ACHN (cell line): ENCODE measurements at regions not wholly inside any gene's neighbourhood (a gene's known extent, or its start where the extent isn't known, plus 50 kb on each side); places are given as distances from the start of the nearest gene placed in this dataset.

Source experiments
- DNase-seq: peaks from one replicate; pipeline ENCODE4 v3.0.0-alpha.2; 2015
- in situ Hi-C: cut with HindIII; loops from 2 replicates; pipeline ENCODE4 v1.10.0; 2017; ENCODE audit warnings: low sequenced_read_pairs, low pct_ligation_motif_present, low pct_unique_long_range_greater_than_20kb

DNA sequence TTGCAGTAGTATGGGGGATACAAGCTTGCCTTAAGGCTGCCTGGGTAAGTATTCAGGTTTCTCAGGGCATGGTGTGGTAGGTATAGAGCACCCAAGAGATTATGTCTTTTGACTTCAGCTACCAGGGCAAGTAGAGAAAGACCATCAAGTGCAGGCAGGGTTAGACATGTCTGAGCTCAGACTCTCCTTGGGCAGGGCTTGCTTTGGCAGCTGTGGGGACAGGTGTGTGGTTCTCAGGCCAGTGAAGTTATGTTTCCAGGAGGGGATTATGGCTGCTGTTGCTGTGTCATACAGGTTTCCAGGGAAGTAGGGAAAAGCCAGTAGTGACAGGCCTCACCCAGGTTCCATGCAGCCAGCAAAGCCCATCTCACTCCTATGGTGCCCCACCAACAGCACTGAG is 1040.4 kb downstream of the FLRT2 start:
- no peak for DNase-seq
- in situ Hi-C loops: no loop called here

- no peak for DNase-seq
- in situ Hi-C loops: no loop called here
These were observed 1013.6 kb downstream of the FLRT2 start for GRCh38 chr14:86543521-86543920.

DNA sequence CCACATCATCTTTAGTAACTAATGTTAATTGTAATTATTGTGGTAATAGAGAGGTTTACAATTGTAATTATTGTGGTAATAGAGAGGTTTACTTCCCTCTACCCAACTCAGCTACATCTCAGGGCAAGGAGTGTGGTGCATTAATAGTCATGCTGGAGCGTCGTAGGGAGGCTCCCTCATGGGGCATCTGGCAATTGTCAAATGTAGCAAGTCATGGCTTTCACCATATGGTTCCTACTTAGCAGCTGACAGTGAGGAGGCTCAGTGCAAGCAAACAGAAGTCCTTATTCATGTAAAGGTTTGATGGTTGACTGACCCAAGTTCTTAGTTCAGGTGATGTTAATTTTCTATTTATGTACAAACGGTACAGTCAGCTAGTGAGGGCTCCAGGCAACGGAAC is 1012.0 kb downstream of the FLRT2 start:
- DNase-seq: no peak
- in situ Hi-C loops: no loop called here

- in situ Hi-C loops: no loop called here
- DNase-seq: no peak
These were observed 1010.8 kb downstream of the FLRT2 start for GRCh38 chr14:86540636-86541247.

DNA sequence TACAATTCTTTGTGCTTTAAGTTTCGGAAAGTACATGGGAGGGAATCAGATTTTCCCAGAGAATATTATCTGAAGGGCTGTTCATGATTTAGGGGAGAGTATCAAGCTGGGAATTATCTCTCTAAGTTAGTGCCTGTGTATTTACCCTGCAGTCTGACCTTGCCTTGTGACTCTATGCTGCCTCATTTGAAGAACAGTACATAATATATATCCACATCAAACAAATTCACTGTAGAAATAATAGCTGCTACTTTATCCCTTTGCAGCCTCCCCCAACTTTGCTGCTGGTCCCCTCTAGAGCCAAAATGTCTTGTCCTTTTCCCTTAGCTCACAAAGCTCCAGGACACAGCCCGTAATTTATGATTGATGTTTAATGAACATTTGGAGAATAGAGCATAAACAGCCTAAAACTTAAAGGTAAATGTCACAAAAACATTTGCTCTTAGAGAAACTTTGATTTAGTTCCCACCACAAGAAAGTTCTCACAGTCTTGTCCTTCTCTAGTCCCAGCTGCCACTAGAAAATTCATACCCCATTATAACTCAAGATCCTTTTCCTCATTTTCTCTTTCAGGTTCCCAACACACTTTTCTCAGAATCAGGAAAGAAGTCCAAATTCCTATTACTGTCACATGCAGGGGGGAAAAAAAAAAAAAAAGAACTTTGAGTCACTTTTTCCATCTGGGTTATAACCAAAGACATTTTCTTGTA is 1009.6 kb downstream of the FLRT2 start:
- in situ Hi-C loops: no loop called here
- DNase-seq: no peak

DNA sequence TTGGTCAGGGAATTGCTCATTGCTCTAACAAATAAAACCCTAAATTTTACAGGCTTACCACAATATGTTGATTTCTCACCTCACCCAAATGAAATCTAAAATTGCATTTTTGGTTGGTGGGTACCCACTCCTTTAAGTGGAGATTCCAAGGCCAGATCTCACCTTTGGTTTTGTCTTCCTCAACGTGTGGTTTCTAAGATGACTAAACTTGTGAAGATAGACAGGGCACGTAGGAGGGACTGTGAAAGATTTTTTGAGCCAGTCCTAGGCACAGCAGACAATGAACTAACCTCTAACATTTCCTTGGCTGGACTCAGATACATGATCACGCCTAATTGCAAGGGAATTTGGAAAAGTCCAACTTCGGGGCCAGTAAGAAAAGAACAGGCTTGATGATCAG is 1003.9 kb downstream of the FLRT2 start:
- in situ Hi-C loops: no loop called here
- no peak for DNase-seq

- in situ Hi-C loops: no loop called here
These were observed 1002.3 kb downstream of the FLRT2 start for GRCh38 chr14:86532219-86532618.

DNA sequence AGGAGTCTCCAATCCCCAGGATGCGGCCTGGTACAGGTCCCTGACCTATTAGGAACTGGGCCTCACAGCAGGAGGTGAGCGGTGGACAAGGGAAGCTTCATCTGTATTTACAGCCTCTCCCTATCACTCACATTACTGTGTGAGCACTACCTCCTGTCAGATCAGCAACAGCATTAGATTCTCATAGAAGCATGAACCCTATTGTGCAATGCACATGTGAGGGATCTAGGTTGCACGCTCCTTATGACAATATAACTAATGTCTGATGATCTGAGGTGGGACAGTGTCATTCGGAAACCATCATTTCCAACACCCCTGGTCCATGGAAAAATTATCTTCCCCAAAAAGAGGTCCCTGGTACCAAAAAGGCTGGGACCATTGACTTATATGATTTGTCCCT is 1000.5 kb downstream of the FLRT2 start:
- in situ Hi-C loops: no loop called here
- no peak for DNase-seq

More at GRCh38 chr14:86532219-86532618, 1002.3 kb downstream of the FLRT2 start:
- no peak for DNase-seq

- no peak for DNase-seq
- in situ Hi-C loops: no loop called here
These were observed 997.4 kb downstream of the FLRT2 start for GRCh38 chr14:86527312-86527711.

DNA sequence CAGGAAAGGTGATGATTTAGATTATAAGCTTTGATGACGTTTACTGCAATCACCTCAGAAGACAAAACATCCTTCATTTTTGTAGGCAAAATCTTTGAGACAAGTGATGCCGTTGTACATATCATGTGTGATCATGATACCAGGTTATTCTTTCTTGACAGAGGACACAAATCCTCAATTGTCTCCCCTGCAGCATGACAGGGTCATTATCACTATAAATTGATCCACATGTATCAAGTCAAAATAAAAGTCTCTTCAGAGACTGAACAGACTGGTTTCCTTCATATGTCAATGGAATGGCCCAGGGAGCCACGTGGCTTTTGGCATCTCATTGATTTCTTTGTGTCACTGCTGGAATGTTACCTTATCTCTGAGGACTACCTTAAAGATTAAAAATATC is 995.7 kb downstream of the FLRT2 start:
- DNase-seq: no peak
- in situ Hi-C loops: no loop called here

DNA sequence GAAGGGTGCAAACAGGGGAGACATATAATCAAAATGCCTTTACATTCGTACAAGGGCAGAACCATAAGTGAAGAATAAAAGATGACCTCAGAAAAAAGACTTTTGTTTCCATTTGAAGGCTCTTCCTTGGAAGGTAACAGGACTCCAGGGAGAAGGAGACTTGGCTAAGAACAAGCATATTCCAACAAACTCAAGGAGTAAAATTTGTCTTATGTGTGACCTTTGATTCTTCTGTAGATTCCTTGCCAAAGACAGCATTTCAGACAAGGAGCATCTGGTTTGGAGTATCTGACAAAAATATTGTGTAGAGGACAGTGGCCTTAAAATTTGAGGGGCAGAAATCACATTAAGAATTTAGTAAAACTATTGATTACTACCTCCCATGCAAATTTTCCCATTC is 991.9 kb downstream of the FLRT2 start:
- no peak for DNase-seq
- in situ Hi-C loops: no loop called here

GRCh38 chr14:86521031-86521730 is 991.2 kb downstream of the FLRT2 start:
- no peak for DNase-seq
- in situ Hi-C loops: no loop called here

GRCh38 chr14:86518298-86518697 is 988.4 kb downstream of the FLRT2 start:
- DNase-seq: no peak
- in situ Hi-C loops: no loop called here

- DNase-seq: no peak
- in situ Hi-C loops: no loop called here
These were observed 985.3 kb downstream of the FLRT2 start for GRCh38 chr14:86515195-86515594.

- DNase-seq: no peak
- in situ Hi-C loops: no loop called here
These were observed 983.6 kb downstream of the FLRT2 start for GRCh38 chr14:86513564-86513963.

- in situ Hi-C loops: no loop called here
- no peak for DNase-seq
These were observed 983.1 kb downstream of the FLRT2 start for GRCh38 chr14:86513056-86513455.

GRCh38 chr14:86510491-86510890 is 980.5 kb downstream of the FLRT2 start:
- no peak for DNase-seq
- in situ Hi-C loops: no loop called here

DNA sequence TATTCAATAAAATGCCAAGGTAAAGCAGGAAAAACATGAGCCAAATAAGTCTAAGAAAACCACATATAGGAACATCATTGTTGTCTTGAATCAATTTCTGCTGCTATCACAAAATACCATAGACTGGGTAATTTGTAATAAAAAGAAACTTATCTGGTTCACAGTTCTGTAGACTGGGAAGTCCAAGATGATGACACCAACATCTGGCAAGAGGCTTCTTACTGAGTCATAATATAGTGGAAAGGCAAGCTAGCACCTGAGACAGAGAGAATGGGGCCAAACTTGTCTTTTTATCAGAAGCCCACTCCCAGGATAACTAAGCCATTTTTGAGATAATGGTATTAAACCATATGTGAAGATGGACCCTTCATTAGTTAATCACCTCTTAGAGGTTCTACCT is 975.9 kb downstream of the FLRT2 start:
- no peak for DNase-seq

DNA sequence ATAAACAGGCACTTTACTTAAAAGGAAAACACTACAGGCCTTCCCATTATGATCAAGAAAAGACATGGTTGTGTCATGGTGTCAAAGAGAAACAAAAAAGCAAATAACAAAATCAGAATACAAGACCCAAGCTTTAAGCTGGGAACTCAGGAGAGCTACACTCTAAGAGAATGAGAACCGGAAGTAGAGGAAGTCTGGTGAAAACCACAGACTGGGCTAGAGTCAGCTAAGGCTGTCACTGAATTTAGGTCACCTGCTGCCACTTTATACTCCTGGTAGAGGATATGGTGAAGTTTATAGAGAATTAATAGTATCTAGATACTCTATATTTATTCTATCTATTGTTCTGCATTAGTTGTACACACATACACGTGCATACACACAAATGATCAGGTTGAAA is 971.7 kb downstream of the FLRT2 start:
- in situ Hi-C loops: no loop called here
- DNase-seq: no peak

More for the DNA sequence above, 975.9 kb downstream of the FLRT2 start:
- in situ Hi-C loops: no loop called here

GRCh38 chr14:86491743-86492142 is 961.8 kb downstream of the FLRT2 start:
- DNase-seq: no peak
- in situ Hi-C loops: no loop called here
